IPS DF 4.7 (cell line): ENCODE measurements at regions not wholly inside any gene's neighbourhood (a gene's known extent, or its start where the extent isn't known, plus 50 kb on each side); places are given as distances from the start of the nearest gene placed in this dataset.

Experiments
- DNase-seq: peaks from one replicate; pipeline ENCODE4 v3.0.0-alpha.2; 2013; ENCODE audit warnings: low spot score; ENCODE audit errors: extremely low read depth

GRCh38 chr21:16535626-16536025 is 805.8 kb downstream of the USP25 start:
- DNase-seq, result no peak

- DNase-seq, result no peak
Measured at GRCh38 chr21:16536140-16536539, 806.4 kb downstream of the USP25 start.

GRCh38 chr21:16536643-16537434 is 807.1 kb downstream of the USP25 start:
- no peak for DNase-seq

- no peak for DNase-seq
Measured at GRCh38 chr21:16537501-16537900, 807.7 kb downstream of the USP25 start.

GRCh38 chr21:16538405-16538804 is 808.6 kb downstream of the USP25 start:
- no peak for DNase-seq

GRCh38 chr21:16538936-16539440 is 809.2 kb downstream of the USP25 start:
- no peak for DNase-seq

GRCh38 chr21:16540966-16541727 is 811.4 kb downstream of the USP25 start:
- no peak for DNase-seq

GRCh38 chr21:16550118-16550517 is 820.3 kb downstream of the USP25 start:
- DNase-seq, result no peak

GRCh38 chr21:16550917-16551741 is 821.3 kb downstream of the USP25 start:
- no peak for DNase-seq

- DNase-seq, result no peak
Measured at GRCh38 chr21:16552880-16553279, 823.1 kb downstream of the USP25 start.

GRCh38 chr21:16554503-16554902 is 824.7 kb downstream of the USP25 start:
- DNase-seq, result no peak

- no peak for DNase-seq
Measured at GRCh38 chr21:16563116-16563515, 833.3 kb downstream of the USP25 start.

- DNase-seq, result peak; percentile 51
Measured at GRCh38 chr21:16563795-16564194, 834.0 kb downstream of the USP25 start.

- DNase-seq, result no peak
Measured at GRCh38 chr21:16568244-16568643, 838.5 kb downstream of the USP25 start.

- DNase-seq, result no peak
Measured at GRCh38 chr21:16568661-16569060, 838.9 kb downstream of the USP25 start.

- no peak for DNase-seq
Measured at GRCh38 chr21:16569679-16570078, 839.9 kb downstream of the USP25 start.

- no peak for DNase-seq
Measured at GRCh38 chr21:16570171-16570570, 840.4 kb downstream of the USP25 start.

GRCh38 chr21:16570856-16571255 is 841.1 kb downstream of the USP25 start:
- DNase-seq, result no peak

- no peak for DNase-seq
Measured at GRCh38 chr21:16571594-16571993, 841.8 kb downstream of the USP25 start.

GRCh38 chr21:16572032-16572431 is 842.2 kb downstream of the USP25 start:
- no peak for DNase-seq

GRCh38 chr21:16573578-16573977 is 843.8 kb downstream of the USP25 start:
- no peak for DNase-seq

GRCh38 chr21:16577975-16578374 is 848.2 kb downstream of the USP25 start:
- DNase-seq, result no peak
